ENCODE measurements at regions not wholly inside any gene's neighbourhood (a gene's known extent, or its start where the extent isn't known, plus 50 kb on each side); places are given as distances from the start of the nearest gene placed in this dataset.

DNA sequence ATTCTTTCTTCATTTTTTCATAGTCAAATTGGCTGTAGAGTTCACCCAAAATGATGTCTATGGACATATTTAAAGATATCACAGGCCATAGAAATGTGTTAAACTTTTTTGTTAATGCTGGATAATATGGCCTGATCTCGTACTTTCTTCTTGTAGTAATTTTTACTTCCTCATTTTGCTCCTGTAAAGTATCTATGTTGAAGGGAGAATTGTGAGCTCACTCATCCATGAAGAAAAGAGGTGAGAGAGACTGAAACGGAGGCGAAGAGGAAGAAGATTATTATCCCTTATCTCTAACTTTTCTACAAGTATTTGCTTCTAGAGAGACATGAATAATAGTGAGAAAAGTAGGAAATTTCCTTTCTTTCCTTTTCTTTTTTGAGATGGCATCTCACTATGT lies 613.8 kb upstream of the TBL1XR1 start:
- no peak for TF ChIP-seq POLR2A (IDR thresholded peaks at IDR 0.05)
- TF ChIP-seq, protein P1, sequence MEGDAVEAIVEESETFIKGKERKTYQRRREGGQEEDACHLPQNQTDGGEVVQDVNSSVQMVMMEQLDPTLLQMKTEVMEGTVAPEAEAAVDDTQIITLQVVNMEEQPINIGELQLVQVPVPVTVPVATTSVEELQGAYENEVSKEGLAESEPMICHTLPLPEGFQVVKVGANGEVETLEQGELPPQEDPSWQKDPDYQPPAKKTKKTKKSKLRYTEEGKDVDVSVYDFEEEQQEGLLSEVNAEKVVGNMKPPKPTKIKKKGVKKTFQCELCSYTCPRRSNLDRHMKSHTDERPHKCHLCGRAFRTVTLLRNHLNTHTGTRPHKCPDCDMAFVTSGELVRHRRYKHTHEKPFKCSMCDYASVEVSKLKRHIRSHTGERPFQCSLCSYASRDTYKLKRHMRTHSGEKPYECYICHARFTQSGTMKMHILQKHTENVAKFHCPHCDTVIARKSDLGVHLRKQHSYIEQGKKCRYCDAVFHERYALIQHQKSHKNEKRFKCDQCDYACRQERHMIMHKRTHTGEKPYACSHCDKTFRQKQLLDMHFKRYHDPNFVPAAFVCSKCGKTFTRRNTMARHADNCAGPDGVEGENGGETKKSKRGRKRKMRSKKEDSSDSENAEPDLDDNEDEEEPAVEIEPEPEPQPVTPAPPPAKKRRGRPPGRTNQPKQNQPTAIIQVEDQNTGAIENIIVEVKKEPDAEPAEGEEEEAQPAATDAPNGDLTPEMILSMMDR (IDR thresholded peaks at IDR 0.05) = no peak

Data from thyroid gland (tissue), 4 donors.